ENCODE measurements at regions not wholly inside any gene's neighbourhood (a gene's known extent, or its start where the extent isn't known, plus 50 kb on each side); places are given as distances from the start of the nearest gene placed in this dataset.

- H3K27ac ChIP-seq (replicated peaks in 1 of 4): no peak overlapping the region
- no peaks in the 10 kb centered on the region for H3K27me3 ChIP-seq
- H3K4me3 ChIP-seq: no peak overlapping the region
- intact Hi-C loops (cut with DNase I): no loop called here
- H3K36me3 ChIP-seq: no peaks in the 10 kb centered on the region
- WGBS: 63% methylated on average over 4 of the region's 4 CpGs
- no peaks in the 10 kb centered on the region for H3K4me1 ChIP-seq
- TF ChIP-seq POLR2A (IDR thresholded peaks at IDR 0.05; ENCODE audit: low read depth): no peak
- TF ChIP-seq EP300 (IDR thresholded peaks at IDR 0.05): no peak
- no peak for TF ChIP-seq POLR2AphosphoS5 (IDR thresholded peaks at IDR 0.05)
- TF ChIP-seq CTCF (IDR thresholded peaks at IDR 0.05): no peak
- DNase-seq (ENCODE audit: extremely low spot score): no peak
- no peaks in the 10 kb centered on the region for H3K9me3 ChIP-seq
Observed at GRCh38 chr11:42473106-42473505, 838.7 kb upstream of the API5 start.

DNA sequence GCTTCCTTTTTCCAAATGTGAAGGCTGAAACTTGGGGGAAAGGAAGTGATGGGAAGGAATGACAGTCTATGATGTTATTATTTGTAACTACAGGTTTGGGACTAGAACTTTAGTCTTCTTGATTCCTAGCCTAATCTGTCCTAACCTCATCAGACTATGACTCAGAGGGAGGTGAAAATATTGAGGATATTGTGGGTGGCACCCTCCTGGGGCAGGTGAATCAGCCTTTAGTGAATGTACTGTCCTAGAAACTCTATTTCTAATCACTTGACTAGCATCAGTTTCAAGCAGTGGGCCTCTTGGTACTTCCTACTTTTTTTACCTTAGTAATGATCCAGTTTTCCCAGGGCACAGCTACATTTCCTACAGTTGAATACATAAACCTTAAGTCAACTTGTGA lies 829.0 kb upstream of the API5 start:
- no peak for TF ChIP-seq CTCF (IDR thresholded peaks at IDR 0.05)
- TF ChIP-seq EP300 (IDR thresholded peaks at IDR 0.05): no peak
- TF ChIP-seq POLR2A (IDR thresholded peaks at IDR 0.05; ENCODE audit: low read depth): no peak
- TF ChIP-seq POLR2AphosphoS5 (IDR thresholded peaks at IDR 0.05): no peak
- no peaks in the 10 kb centered on the region for H3K36me3 ChIP-seq

GRCh38 chr11:42490506-42490905 lies 821.3 kb upstream of the API5 start:
- TF ChIP-seq POLR2AphosphoS5 (IDR thresholded peaks at IDR 0.05) (no peak), POLR2A (IDR thresholded peaks at IDR 0.05; ENCODE audit: low read depth) (no peak), EP300 (IDR thresholded peaks at IDR 0.05) (no peak), CTCF (IDR thresholded peaks at IDR 0.05) (no peak)
- Histone ChIP-seq H3K4me3 (no peak overlapping the region), H3K27ac (replicated peaks in 1 of 4) (no peak overlapping the region), H3K27me3 (no peaks in the 10 kb centered on the region), H3K36me3 (no peaks in the 10 kb centered on the region), H3K9me3 (no peaks in the 10 kb centered on the region), H3K4me1 (no peaks in the 10 kb centered on the region)
- intact Hi-C loops (cut with DNase I): no loop called here
- 81% methylated on average over 3 of the region's 3 CpGs for WGBS
- no peak for DNase-seq (ENCODE audit: extremely low spot score)

More for the DNA sequence above, 829.0 kb upstream of the API5 start:
- H3K27me3 ChIP-seq: no peaks in the 10 kb centered on the region
- H3K9me3 ChIP-seq: no peaks in the 10 kb centered on the region
- H3K4me1 ChIP-seq: no peaks in the 10 kb centered on the region
- intact Hi-C loops (cut with DNase I): no loop called here
- H3K4me3 ChIP-seq: no peak overlapping the region
- H3K27ac ChIP-seq (replicated peaks in 1 of 4): no peak overlapping the region
- no peak for DNase-seq (ENCODE audit: extremely low spot score)

DNA sequence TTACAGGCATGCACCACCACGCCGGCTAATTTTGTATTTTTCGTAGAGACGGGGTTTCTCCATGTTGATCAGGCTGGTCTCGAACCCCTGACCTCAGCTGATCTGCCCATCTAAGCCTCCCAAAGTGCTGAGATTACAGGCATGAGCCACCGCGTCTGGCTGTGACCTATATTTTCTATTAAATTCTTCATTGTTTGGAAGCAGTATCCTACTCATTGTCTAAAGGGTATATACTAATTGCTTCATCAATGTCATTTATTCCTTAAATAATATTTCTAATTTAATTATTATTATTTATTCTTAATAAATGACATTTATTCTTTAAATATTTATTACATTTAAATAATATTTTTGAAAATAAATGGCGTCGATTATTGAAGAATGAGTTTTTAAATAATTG lies 817.3 kb upstream of the API5 start:
- no peaks in the 10 kb centered on the region for H3K4me1 ChIP-seq
- 85% methylated on average over 9 of the region's 9 CpGs for whole genome bisulfite sequencing
- H3K36me3 ChIP-seq: no peaks in the 10 kb centered on the region
- TF ChIP-seq POLR2A (IDR thresholded peaks at IDR 0.05; ENCODE audit: low read depth) (no peak), CTCF (IDR thresholded peaks at IDR 0.05) (no peak), EP300 (IDR thresholded peaks at IDR 0.05) (no peak), POLR2AphosphoS5 (IDR thresholded peaks at IDR 0.05) (no peak)
- no peak overlapping the region for H3K4me3 ChIP-seq
- H3K27ac ChIP-seq (replicated peaks in 1 of 4): no peak overlapping the region
- H3K27me3 ChIP-seq: no peaks in the 10 kb centered on the region
- intact Hi-C loops (cut with DNase I): no loop called here
- no peaks in the 10 kb centered on the region for H3K9me3 ChIP-seq
- no peak for DNase-seq (ENCODE audit: extremely low spot score)

- no peaks in the 10 kb centered on the region for H3K9me3 ChIP-seq
- H3K4me3 ChIP-seq: no peak overlapping the region
- intact Hi-C loops (cut with DNase I): no loop called here
- no peak for DNase-seq (ENCODE audit: extremely low spot score)
- WGBS: 62% methylated on average over 3 of the region's 3 CpGs
- H3K27ac ChIP-seq (replicated peaks in 1 of 4): no peak overlapping the region
- no peaks in the 10 kb centered on the region for H3K36me3 ChIP-seq
- no peaks in the 10 kb centered on the region for H3K4me1 ChIP-seq
- TF ChIP-seq POLR2AphosphoS5 (IDR thresholded peaks at IDR 0.05) (no peak), EP300 (IDR thresholded peaks at IDR 0.05) (no peak), POLR2A (IDR thresholded peaks at IDR 0.05; ENCODE audit: low read depth) (no peak), CTCF (IDR thresholded peaks at IDR 0.05) (no peak)
- H3K27me3 ChIP-seq: no peaks in the 10 kb centered on the region
Observed at GRCh38 chr11:42498971-42499370, 812.8 kb upstream of the API5 start.

All from esophagus muscularis mucosa (tissue), 4 donors.